WTC11 (cell line): ENCODE measurements at regions not wholly inside any gene's neighbourhood (a gene's known extent, or its start where the extent isn't known, plus 50 kb on each side); places are given as distances from the start of the nearest gene placed in this dataset.

Source experiments
- ATAC-seq: fragments of 200-7000 bp; cut with Tn5 transposase; 2 replicates; pipeline ENCODE4 v1.10.0; 2021; ENCODE audit warnings: mild to moderate bottlenecking, moderate library complexity
- CTCF ChIA-PET: fragments of 300-600 bp; sonication (Branson Sonifier 250); formaldehyde crosslinking; loops from one replicate; lab custom pipeline; 2021; ENCODE audit warnings: antibody characterized with exemption; lab: Charles Lee
- POLR2A ChIA-PET: fragments of 350-600 bp; sonication (Branson Sonifier 250); formaldehyde crosslinking; loops from one replicate; lab custom pipeline; 2021; ENCODE audit warnings: antibody characterized with exemption; lab: Charles Lee
- DNase-seq: peaks from one replicate; pipeline ENCODE4 v3.0.0; 2021; ENCODE audit warnings: low spot score
- H3K27ac Mint-ChIP-seq: 2 replicates; pipeline ENCODE4 v1.8.0; 2021; ENCODE audit warnings: mixed read lengths
- H3K27me3 Mint-ChIP-seq: 2 replicates; pipeline ENCODE4 v1.8.0; 2021; ENCODE audit warnings: low read depth, mild to moderate bottlenecking, moderate library complexity, mixed read lengths
- H3K36me3 Mint-ChIP-seq: 2 replicates; pipeline ENCODE4 v1.8.0; 2021; ENCODE audit warnings: mixed read lengths
- H3K4me1 Mint-ChIP-seq: 2 replicates; pipeline ENCODE4 v1.8.0; 2022; ENCODE audit warnings: mixed read lengths
- H3K4me3 Mint-ChIP-seq: 2 replicates; pipeline ENCODE4 v1.8.0; 2021; ENCODE audit warnings: mild to moderate bottlenecking, moderate library complexity, mixed read lengths
- H3K9me3 Mint-ChIP-seq: 2 replicates; pipeline ENCODE4 v1.8.0; 2021; ENCODE audit warnings: mixed read lengths
- AFF4 ChIP-seq: sonication (generic); formaldehyde crosslinking; IDR thresholded peaks from 2 replicates; pipeline ENCODE4 v1.8.1; 2023; ENCODE audit warnings: mild to moderate bottlenecking, missing genetic modification reagents, borderline replicate concordance
- ATF1 ChIP-seq: sonication (generic); formaldehyde crosslinking; IDR thresholded peaks from 2 replicates; pipeline ENCODE4 v1.8.1; 2023; ENCODE audit warnings: mild to moderate bottlenecking, moderate library complexity, missing genetic modification reagents
- ATF2 ChIP-seq: sonication (generic); formaldehyde crosslinking; IDR thresholded peaks from 2 replicates; pipeline ENCODE4 v1.8.1; 2022; ENCODE audit warnings: low read depth, missing genetic modification reagents, borderline replicate concordance
- CDX4 ChIP-seq: fragments of 250-450 bp; sonication (Bioruptor Pico); IDR thresholded peaks from 2 replicates; pipeline ENCODE4 v1.9.0; 2021; ENCODE audit warnings: moderate library complexity, mild to moderate bottlenecking, inconsistent platforms, borderline replicate concordance
- CREM ChIP-seq: sonication (generic); formaldehyde crosslinking; IDR thresholded peaks from 2 replicates; pipeline ENCODE4 v1.8.1; 2022; ENCODE audit warnings: mild to moderate bottlenecking, missing genetic modification reagents, moderate library complexity
- FOXK1 ChIP-seq: sonication (generic); formaldehyde crosslinking; IDR thresholded peaks from 2 replicates; pipeline ENCODE4 v1.8.0; 2022; ENCODE audit warnings: mild to moderate bottlenecking, moderate library complexity, missing genetic modification reagents
- GABPB1 ChIP-seq: sonication (generic); formaldehyde crosslinking; IDR thresholded peaks from 2 replicates; pipeline ENCODE4 v1.8.1; 2023; ENCODE audit warnings: mild to moderate bottlenecking, missing genetic modification reagents
- GRHL2 ChIP-seq: fragments of 250-450 bp; sonication (Bioruptor Pico); IDR thresholded peaks from 2 replicates; pipeline ENCODE4 v1.8.0; 2022; ENCODE audit warnings: mild to moderate bottlenecking, moderate library complexity; ENCODE audit not compliant: insufficient replicate concordance, severe bottlenecking
- HMGA2 ChIP-seq: fragments of 250-450 bp; sonication (Bioruptor Pico); IDR thresholded peaks from 2 replicates; pipeline ENCODE4 v1.4.0; 2021; ENCODE audit warnings: mild to moderate bottlenecking, moderate library complexity
- HMGXB4 ChIP-seq: sonication (generic); formaldehyde crosslinking; IDR thresholded peaks from 2 replicates; pipeline ENCODE4 v1.8.1; 2023; ENCODE audit warnings: mild to moderate bottlenecking, moderate library complexity, missing genetic modification reagents
- IRF2 ChIP-seq: sonication (generic); formaldehyde crosslinking; IDR thresholded peaks from 2 replicates; pipeline ENCODE4 v1.8.0; 2022; ENCODE audit warnings: low read depth, missing genetic modification reagents, borderline replicate concordance
- KAT7 ChIP-seq: sonication (generic); formaldehyde crosslinking; IDR thresholded peaks from 2 replicates; pipeline ENCODE4 v1.8.1; 2023; ENCODE audit warnings: missing genetic modification reagents, mild to moderate bottlenecking, borderline replicate concordance
- NR3C1 ChIP-seq: sonication (generic); formaldehyde crosslinking; conservative IDR thresholded peaks from 2 replicates; pipeline ENCODE4 v1.8.1; 2023; ENCODE audit warnings: low read depth, mild to moderate bottlenecking, missing genetic modification reagents
- PRRX2 ChIP-seq: fragments of 250-450 bp; sonication (Bioruptor Pico); IDR thresholded peaks from 2 replicates; pipeline ENCODE4 v1.8.0; 2021; ENCODE audit warnings: mild to moderate bottlenecking
- SMAD3 ChIP-seq: sonication (generic); formaldehyde crosslinking; IDR thresholded peaks from 2 replicates; pipeline ENCODE4 v1.8.0; 2022; ENCODE audit warnings: missing genetic modification reagents, mild to moderate bottlenecking, borderline replicate concordance
- USF2 ChIP-seq: sonication (generic); formaldehyde crosslinking; IDR thresholded peaks from 2 replicates; pipeline ENCODE4 v1.8.1; 2023; ENCODE audit warnings: mild to moderate bottlenecking, missing genetic modification reagents, moderate library complexity
- ZNF219 ChIP-seq: sonication (generic); formaldehyde crosslinking; IDR thresholded peaks from 2 replicates; pipeline ENCODE4 v1.8.0; 2023; ENCODE audit warnings: missing genetic modification reagents, mild to moderate bottlenecking, borderline replicate concordance
- ZSCAN18 ChIP-seq: fragments of 250-450 bp; sonication (Bioruptor Pico); IDR thresholded peaks from 2 replicates; pipeline ENCODE4 v2.1.2; 2022; ENCODE audit warnings: mild to moderate bottlenecking, moderate library complexity

GRCh38 chr2:104045071-104045470 is 808.8 kb upstream of the POU3F3 start:
- H3K4me3 Mint-ChIP-seq, result no peak overlapping the region
- no peak for TF ChIP-seq FOXK1 (CRISPR knock-in tag)
- no peak for TF ChIP-seq USF2 (CRISPR knock-in tag)
- no peak for TF ChIP-seq HMGXB4 (CRISPR knock-in tag)
- no peak for TF ChIP-seq NR3C1 (CRISPR knock-in tag)
- no peak for TF ChIP-seq AFF4 (CRISPR knock-in tag)
- TF ChIP-seq PRRX2, result no peak
- TF ChIP-seq ZSCAN18 (CRISPR knock-in tag), result no peak
- no peak for TF ChIP-seq KAT7 (CRISPR knock-in tag)
- no peak for TF ChIP-seq CDX4 (CRISPR knock-in tag)
- TF ChIP-seq ATF2, result no peak
- TF ChIP-seq ZNF219 (CRISPR knock-in tag), result no peak
- TF ChIP-seq CREM (CRISPR knock-in tag), result no peak
- no peak for TF ChIP-seq ATF1
- TF ChIP-seq GABPB1, result no peak
- TF ChIP-seq IRF2, result no peak
- TF ChIP-seq SMAD3, result no peak
- no peak for TF ChIP-seq HMGA2 (CRISPR knock-in tag)
- no peak for TF ChIP-seq GRHL2 (CRISPR knock-in tag)
- H3K27ac Mint-ChIP-seq, result no peak overlapping the region
- no peaks in the 10 kb centered on the region for H3K36me3 Mint-ChIP-seq
- H3K4me1 Mint-ChIP-seq, result peaks cover 17% of the 10 kb centered on the region
- H3K9me3 Mint-ChIP-seq, result no peaks in the 10 kb centered on the region
- ATAC-seq (no peak), DNase-seq (no peak)
- no peaks in the 10 kb centered on the region for H3K27me3 Mint-ChIP-seq
- POLR2A ChIA-PET, result no interaction called here
- CTCF ChIA-PET, result no interaction called here
